ENCODE measurements at regions not wholly inside any gene's neighbourhood (a gene's known extent, or its start where the extent isn't known, plus 50 kb on each side); places are given as distances from the start of the nearest gene placed in this dataset.
A peak's percentile ranks its signal among the peaks of the same experiment; 100 is the strongest.

DNA sequence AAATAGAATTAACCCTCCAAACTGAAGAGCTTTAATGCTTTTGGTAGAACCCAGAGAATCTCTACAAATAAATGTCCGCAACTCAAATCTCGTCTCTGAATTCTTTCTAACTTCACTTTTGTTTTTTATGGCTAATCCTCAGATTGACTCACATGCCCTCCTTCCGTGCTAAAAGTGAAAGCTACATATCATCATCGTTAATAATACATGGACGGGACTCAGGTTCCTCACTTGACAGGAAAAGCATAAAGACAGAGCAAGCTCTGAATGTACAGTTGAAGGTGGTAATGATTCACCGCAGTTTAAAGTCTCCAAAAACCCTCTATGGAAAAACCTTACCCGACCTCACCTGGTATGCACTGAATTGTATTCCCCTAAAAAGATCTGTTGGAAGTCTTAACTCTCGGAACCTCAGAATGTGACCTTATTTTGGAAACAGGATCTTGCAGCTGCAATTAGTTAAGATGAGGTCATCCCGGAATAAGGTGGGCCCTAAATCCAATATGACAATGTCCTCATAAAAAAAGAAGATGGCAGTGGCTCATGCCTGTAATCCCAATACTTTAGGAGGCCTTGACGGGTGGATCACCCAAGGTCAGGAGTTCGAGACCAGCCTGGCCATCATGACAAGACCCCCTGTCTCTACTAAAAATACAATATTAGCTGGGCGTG, 147.4 kb upstream of the FOXN3 start:
- no peaks in the 10 kb centered on the region for H3K27me3 ChIP-seq
- no peak for TF ChIP-seq CTCF (IDR thresholded peaks at IDR 0.05)
- H3K4me1 ChIP-seq (ENCODE audit: control insufficient read depth in 1 of 2, insufficient read depth in 1 of 2, low read depth in 1 of 2, low read length in 1 of 2): peaks cover 40 to 42% of the 10 kb centered on the region in 2 experiments
- peak overlapping the region; percentile 46 for H3K27ac ChIP-seq
- H3K9me3 ChIP-seq: no peaks in the 10 kb centered on the region
- H3K36me3 ChIP-seq: no peaks in the 10 kb centered on the region
- H3K4me3 ChIP-seq (ENCODE audit: low read depth in 1 of 2, low read length in 1 of 2): no peak overlapping the region

DNA sequence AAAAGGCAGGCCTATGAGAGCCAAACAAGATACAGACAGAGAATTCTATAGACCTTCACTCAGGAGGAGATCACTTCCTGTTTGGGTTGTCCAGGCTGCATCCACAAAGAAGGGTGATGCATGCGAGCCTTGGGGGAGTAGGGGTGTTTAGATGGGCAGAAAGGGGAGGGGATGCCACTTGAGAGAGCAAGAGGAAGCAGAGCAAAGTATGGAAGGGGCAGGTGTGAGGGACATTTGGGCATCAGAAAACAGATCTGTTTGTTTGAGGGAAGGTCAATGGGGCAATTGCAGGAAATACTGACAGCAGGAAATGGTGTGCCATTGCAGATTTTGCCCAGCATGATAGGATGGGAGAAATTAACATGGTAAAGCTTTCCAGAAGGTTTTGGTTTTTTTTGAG, 146.4 kb upstream of the FOXN3 start:
- Histone ChIP-seq H3K4me3 (ENCODE audit: low read depth in 1 of 2, low read length in 1 of 2) (no peak overlapping the region), H3K27me3 (no peaks in the 10 kb centered on the region), H3K4me1 (ENCODE audit: control insufficient read depth in 1 of 2, insufficient read depth in 1 of 2, low read depth in 1 of 2, low read length in 1 of 2) (peaks cover 36 to 42% of the 10 kb centered on the region in 2 experiments), H3K27ac (peak overlapping the region; percentile 46), H3K36me3 (peaks cover 4% of the 10 kb centered on the region), H3K9me3 (no peaks in the 10 kb centered on the region)
- TF ChIP-seq CTCF (IDR thresholded peaks at IDR 0.05): no peak

DNA sequence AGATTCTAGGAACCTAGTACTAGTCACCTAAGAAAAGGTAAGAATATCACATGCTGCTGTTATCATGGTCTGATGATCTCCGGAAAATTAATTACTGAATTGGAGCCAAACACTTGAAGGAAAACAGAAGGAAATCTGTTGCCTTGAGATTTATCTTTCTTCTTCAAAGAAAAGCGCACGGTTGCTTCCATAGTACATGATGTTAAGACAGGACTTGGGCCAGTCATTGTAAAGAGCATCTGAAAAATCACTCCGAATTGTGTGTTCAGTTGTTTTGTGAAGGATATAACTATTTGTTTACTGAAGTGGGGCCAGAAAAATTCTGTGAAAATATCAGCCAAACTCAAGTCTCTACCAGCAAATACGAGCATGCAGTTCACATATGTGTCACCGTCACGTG, 134.9 kb upstream of the FOXN3 start:
- Histone ChIP-seq H3K4me3 (ENCODE audit: low read depth in 1 of 2, low read length in 1 of 2) (no peak overlapping the region), H3K36me3 (no peaks in the 10 kb centered on the region), H3K9me3 (no peaks in the 10 kb centered on the region), H3K27me3 (no peaks in the 10 kb centered on the region), H3K4me1 (ENCODE audit: control insufficient read depth in 1 of 2, insufficient read depth in 1 of 2, low read depth in 1 of 2, low read length in 1 of 2) (peaks cover 2 to 4% of the 10 kb centered on the region in 2 experiments), H3K27ac (no peak overlapping the region)
- no peak for TF ChIP-seq CTCF (IDR thresholded peaks at IDR 0.05)

DNA sequence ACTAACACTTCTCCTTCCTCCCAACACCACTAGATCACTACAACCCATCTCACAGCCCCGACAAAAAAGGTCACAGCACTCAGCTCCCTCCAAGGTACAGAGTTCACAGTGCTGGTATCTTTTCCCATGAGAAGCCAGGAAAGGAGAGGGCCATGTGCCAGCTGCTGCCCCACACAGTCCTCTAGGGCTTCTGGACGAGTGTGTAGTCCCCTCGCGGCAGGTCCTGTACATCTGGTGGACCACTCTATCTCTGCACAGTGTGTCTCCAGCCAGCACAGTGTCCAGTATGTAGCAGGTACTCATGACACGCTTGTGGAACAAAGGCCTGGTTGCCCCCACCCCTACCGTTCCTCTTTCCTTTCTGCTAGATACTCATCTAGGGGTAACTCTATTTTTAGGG, 134.4 kb upstream of the FOXN3 start:
- Histone ChIP-seq H3K9me3 (no peaks in the 10 kb centered on the region), H3K27me3 (no peaks in the 10 kb centered on the region), H3K36me3 (no peaks in the 10 kb centered on the region), H3K4me1 (ENCODE audit: control insufficient read depth in 1 of 2, insufficient read depth in 1 of 2, low read depth in 1 of 2, low read length in 1 of 2) (no peaks in the 10 kb centered on the region), H3K27ac (no peak overlapping the region), H3K4me3 (ENCODE audit: low read depth in 1 of 2, low read length in 1 of 2) (no peak overlapping the region)
- TF ChIP-seq CTCF (IDR thresholded peaks at IDR 0.05): no peak

DNA sequence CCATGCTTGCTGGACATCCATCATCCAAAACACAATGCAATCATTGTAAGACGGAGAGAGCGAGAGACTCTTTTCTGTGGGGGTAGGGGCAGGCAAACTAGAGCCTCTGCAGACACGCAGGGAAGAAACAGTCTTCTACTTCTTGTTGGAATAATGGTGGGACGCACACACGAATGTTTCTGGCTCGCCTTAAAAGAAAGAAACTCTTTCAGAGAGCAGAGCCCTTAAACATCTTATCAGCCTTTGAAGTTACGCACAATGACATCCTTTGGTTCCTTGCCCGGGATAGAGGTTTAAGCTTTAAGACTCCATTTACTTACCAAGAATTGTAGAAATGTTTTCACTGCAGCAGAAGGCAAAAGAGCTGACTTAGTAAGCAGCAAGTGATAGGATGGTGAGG, 133.8 kb upstream of the FOXN3 start:
- H3K4me3 ChIP-seq (ENCODE audit: low read depth in 1 of 2, low read length in 1 of 2): no peak overlapping the region
- H3K9me3 ChIP-seq: no peaks in the 10 kb centered on the region
- no peaks in the 10 kb centered on the region for H3K36me3 ChIP-seq
- H3K4me1 ChIP-seq (ENCODE audit: control insufficient read depth in 1 of 2, insufficient read depth in 1 of 2, low read depth in 1 of 2, low read length in 1 of 2): no peaks in the 10 kb centered on the region
- no peaks in the 10 kb centered on the region for H3K27me3 ChIP-seq
- H3K27ac ChIP-seq: no peak overlapping the region
- TF ChIP-seq CTCF (IDR thresholded peaks at IDR 0.05): no peak

All from neutrophil (primary cell).